ENCODE measurements at regions not wholly inside any gene's neighbourhood (a gene's known extent, or its start where the extent isn't known, plus 50 kb on each side); places are given as distances from the start of the nearest gene placed in this dataset.

DNA sequence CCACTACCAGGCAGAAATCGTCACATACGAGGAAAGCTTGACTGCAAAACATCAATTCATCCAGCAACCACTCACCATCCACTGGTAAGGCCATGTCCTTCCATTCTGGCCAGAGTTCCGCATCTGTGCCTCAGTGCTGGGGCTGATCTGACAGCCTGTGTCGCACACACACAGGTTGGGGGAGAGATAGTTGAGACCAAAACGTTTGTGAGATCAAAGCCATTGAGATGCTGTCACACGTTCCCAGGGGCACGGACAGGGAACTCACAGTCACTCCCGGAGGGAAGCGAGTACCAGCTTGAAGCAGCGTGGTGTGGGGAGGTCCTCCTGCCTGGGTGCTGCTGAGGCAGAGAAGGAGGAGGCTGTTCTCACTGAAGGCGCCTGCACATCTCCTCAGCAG, 458.5 kb upstream of the SALL3 start:
- TF ChIP-seq, protein P1, sequence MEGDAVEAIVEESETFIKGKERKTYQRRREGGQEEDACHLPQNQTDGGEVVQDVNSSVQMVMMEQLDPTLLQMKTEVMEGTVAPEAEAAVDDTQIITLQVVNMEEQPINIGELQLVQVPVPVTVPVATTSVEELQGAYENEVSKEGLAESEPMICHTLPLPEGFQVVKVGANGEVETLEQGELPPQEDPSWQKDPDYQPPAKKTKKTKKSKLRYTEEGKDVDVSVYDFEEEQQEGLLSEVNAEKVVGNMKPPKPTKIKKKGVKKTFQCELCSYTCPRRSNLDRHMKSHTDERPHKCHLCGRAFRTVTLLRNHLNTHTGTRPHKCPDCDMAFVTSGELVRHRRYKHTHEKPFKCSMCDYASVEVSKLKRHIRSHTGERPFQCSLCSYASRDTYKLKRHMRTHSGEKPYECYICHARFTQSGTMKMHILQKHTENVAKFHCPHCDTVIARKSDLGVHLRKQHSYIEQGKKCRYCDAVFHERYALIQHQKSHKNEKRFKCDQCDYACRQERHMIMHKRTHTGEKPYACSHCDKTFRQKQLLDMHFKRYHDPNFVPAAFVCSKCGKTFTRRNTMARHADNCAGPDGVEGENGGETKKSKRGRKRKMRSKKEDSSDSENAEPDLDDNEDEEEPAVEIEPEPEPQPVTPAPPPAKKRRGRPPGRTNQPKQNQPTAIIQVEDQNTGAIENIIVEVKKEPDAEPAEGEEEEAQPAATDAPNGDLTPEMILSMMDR (IDR thresholded peaks at IDR 0.05) = no peak
- TF ChIP-seq POLR2A (IDR thresholded peaks at IDR 0.05) (no peak), POLR2AphosphoS5 (IDR thresholded peaks at IDR 0.05) (no peak)
